HEK293 (cell line): ENCODE measurements at regions not wholly inside any gene's neighbourhood (a gene's known extent, or its start where the extent isn't known, plus 50 kb on each side); places are given as distances from the start of the nearest gene placed in this dataset.
"Not testable (repeated sequence)": the region's sequence is repeated elsewhere in the genome, so short reads cannot be mapped to it uniquely, and the experiment has no call there.

ENCODE experiments used
- ZBTB1 ChIP-seq: fragments of 450-650 bp; formaldehyde crosslinking; IDR thresholded peaks from 2 replicates; pipeline ENCODE4 v1.5.1; 2016; ENCODE audit warnings: missing biosample characterization, missing genetic modification characterization
- ZNF292 ChIP-seq: fragments of 450-650 bp; formaldehyde crosslinking; IDR thresholded peaks from 2 replicates; pipeline ENCODE4 v1.5.1; 2016; ENCODE audit warnings: low read depth, missing biosample characterization, missing genetic modification characterization, borderline replicate concordance

- TF ChIP-seq ZBTB1 (tag by site-specific recombination); ZNF292: not testable (repeated sequence)
Observed at GRCh38 chr14:19344261-19344660, 89.9 kb downstream of the POTEG start.
